GM21825 (cell line): ENCODE measurements at regions not wholly inside any gene's neighbourhood (a gene's known extent, or its start where the extent isn't known, plus 50 kb on each side); places are given as distances from the start of the nearest gene placed in this dataset.
A peak's percentile ranks its signal among the peaks of the same experiment; 100 is the strongest.

Experiments used
- ATAC-seq: cut with Tn5 transposase; IDR thresholded peaks from one replicate; pipeline ENCODE4 v1.9.1; 2021; ENCODE audit warnings: mild to moderate bottlenecking, moderate library complexity; ENCODE audit not compliant: unreplicated experiment

DNA sequence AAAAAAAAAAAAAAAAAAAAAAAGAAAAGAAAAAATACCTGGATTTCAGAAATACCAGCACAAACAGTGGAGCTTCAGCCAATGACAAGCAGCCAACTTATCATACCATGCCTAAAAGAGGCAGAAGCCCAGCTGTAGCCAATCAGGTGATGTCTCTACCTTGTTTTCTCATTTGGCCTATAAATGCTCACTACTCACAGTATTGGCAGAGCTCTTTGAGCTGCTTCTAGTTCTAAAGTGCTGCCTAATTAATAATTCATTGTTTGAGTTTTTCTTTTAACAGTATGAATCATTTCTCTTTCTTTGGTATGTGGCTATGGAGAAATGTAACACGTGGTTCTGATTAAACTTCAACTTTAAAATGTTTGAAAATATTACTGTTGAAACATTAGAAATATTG lies 188.8 kb upstream of the TECRL start:
- no peak for ATAC-seq

DNA sequence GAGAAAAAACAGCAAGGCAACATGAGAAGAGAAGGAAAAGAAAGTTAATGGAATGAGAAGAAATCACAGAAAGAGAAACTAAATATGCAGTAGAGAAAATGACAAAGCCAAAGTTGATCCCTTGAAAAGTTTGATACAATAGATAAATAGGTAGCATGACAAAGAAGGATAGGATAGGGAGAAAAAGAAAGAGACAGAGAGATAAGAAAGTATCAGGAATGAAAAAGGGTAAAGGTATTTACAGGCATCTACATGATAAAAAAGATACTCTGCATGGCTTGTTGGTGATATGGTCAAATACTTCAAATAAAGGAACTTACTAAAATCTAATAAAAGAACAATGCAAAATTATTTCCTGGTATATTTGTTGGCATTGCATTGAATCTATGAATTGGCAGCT lies 185.5 kb upstream of the TECRL start:
- ATAC-seq, result no peak

DNA sequence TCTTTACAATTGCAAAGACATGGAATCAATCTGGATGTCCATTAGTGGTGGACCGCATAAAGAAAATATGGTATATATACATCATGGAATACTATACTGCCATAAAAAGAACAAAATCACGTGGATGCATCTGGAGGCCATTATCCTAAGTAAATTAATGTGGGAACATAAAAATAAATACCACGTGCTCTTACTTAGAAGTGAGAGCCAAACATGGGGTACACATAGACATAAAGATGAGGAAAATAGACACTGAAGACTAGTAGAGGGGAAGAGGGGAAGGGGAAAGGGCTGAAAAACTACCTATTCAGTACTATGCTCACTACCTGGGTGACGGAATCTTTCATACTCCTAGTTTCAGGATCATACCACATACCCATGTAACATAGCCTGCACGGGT lies 179.3 kb upstream of the TECRL start:
- no peak for ATAC-seq

DNA sequence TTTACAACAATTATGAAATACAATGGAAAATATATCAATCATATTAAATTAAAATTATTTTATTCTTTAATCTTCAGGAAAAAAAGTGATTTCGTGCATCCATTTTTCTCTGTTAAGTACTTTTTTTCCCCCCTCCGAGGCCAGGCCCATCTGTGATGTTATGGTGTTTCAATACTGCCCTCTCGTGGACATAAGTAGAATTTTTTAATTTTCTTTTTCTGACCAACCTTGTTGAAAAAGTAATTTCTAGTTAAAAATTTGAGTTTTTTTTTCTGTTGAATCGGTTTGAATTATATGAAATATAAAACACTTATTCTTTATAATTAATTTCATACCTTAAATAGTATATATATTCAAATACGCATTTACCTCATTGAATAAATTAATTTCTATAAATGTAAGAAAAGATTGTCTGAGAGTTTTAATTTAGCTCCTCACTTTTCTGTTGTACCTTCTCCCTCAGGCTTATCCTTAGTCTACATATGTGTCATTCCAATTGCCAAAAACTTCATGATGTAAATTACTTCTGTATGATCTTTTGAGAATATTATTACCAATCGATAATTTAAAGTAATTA lies 175.8 kb upstream of the TECRL start:
- peak; percentile 68 for ATAC-seq

DNA sequence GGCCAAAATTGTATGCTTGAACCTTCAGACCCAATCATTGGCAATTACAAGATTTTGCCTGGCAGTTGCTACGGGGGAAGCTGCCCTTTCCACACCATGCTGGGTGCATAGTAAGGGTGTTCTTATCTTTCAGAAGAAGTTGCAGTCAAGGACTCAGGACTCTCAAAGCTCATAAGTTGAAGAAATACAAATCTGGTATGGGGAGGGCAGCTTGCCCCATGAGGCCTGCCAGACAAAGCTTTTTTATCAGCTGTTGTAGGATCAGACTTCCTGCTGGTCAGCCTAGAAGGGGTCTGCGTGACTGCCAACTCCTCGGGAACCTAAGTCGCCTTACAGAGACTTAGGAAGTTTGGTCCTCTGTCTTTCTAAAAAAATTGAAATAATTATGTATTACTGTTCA lies 174.9 kb upstream of the TECRL start:
- ATAC-seq, result no peak

DNA sequence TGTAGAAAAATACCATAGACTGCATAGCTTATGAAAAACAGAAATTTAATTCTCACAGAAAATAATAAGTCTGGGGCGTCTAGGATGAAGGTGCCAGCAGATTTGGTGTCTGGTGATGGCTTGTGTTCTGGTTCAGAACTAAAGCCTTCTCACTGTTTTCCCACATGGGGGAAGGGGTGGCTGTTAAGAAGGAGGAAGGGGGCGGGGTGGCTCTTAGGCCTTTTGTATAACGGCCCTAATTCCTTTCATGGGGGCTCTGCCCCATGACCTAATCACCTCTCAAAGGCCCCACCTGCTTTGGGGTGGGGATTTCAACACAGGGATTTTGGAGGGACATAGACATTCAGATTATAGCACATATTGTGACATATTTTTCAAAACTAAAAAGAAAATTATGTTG lies 173.2 kb upstream of the TECRL start:
- ATAC-seq, result no peak

DNA sequence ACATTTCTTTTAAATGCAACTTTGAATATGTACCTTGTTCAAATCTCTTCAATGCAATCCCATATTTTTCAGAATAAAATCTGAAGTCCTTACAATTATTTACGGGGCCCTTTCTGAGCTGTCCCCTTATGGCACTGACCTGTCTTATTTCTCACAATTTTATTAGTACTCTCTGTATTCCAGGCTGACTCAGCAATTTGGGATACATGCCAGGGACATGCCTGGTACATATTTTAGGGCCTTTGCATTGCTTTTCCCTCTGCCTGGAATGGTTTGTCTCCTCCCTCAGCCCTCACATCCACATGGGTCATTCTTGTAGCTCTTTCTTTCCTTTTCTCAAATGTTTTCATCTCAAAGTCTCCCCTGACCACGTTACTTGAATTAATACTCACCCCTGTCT lies 172.2 kb upstream of the TECRL start:
- no peak for ATAC-seq

DNA sequence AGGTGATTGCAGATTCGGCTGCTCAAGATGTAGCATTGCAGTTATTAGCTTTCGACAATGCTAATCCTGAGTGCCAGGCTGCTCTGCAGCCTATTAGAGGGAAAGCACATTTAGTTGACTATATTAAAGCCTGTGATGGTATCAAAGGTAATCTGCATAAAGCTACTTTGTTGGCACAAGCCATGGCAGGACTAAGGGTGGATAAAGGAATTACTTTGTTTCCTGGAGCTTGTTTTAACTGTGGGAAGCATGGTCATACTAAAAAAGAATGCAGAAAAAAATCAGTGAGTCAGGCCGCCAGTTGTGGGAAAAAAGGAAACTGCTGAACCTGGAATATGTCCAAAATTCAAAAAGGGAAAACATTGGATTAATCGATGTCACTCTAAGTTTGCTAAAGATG lies 154.9 kb upstream of the TECRL start:
- no peak for ATAC-seq

DNA sequence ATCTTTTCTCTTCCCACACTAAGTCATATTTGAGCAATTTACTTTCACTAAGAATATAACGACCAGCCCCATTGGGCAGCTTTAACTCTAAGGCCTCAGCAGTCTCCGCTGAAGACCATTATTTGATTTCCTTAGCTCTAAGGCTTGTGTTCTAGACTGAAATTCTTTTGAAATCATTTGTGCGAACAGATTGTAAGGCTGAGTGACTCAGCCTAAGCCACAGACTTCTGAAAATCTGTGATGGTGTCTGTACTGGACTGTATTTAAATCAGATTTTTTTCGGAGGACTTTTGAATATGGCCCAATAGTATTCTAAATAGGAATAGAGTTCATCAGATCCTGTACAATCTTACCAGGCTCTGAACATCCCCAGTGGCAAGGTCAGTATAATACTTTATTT lies 150.3 kb upstream of the TECRL start:
- ATAC-seq, result no peak

DNA sequence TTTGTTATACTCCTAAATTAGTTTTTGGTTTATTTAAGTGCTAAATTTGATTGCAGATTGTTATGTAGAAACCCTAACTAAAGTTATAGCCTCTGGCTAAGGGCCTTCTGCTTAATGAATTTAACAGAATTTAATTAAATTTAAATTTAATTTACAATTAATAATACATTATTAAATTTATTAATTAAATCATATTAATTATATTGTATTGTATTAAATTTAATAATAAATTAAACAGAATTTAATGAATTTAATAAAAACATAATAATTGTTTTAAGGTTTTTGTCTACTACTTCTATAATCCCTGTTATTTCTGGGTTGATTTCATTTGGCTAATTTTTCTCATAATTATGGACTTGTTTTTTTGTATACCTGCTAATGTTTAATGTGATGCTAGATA lies 141.9 kb upstream of the TECRL start:
- ATAC-seq, result no peak

DNA sequence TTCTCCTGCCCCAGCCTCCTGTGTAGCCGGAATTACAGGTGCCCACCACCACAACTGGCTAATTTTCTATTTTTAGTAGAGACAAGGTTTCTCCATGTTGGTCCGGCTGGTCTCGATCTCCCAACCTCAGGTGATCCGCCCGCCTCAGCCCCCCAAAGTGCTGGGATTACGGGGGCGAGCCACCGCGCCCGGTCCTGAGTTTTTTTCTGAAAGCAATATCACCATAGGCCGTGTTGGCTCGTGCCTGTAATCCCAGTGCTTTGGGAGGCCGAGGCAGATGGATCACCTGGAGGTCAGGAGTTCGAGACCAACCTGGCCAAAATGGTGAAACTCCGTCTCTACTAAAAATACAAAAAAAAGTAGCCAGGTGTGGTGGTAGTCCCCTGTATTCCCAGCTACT lies 136.3 kb upstream of the TECRL start:
- ATAC-seq, result no peak

DNA sequence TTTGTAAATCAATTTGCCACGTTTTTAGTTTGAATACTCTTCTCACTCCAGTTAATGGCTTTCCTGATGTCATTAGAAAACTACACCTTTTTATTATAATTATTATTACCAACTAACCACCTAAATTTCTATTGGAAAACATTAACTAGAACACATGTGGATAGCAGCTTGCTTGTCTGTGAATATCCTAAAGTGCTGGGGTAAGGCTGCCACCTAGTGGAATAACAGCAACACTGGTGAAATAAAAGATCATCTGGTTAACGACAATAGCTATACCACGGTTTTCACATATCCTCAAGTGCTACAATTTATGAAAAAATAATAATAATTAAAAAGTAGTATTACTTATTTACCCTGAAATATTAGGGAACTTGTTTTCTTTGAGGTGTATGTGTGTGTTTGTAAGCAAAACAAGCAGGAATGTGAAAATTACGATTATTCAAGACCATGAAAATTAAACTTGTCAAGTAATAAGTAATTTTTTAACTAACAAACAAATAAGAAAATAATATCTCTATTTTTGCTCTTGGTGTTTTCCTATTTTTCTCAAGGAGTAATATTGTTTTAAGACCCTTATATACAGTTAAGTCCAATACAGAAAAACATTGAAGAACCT lies 130.1 kb upstream of the TECRL start:
- ATAC-seq, result peak; percentile 99

DNA sequence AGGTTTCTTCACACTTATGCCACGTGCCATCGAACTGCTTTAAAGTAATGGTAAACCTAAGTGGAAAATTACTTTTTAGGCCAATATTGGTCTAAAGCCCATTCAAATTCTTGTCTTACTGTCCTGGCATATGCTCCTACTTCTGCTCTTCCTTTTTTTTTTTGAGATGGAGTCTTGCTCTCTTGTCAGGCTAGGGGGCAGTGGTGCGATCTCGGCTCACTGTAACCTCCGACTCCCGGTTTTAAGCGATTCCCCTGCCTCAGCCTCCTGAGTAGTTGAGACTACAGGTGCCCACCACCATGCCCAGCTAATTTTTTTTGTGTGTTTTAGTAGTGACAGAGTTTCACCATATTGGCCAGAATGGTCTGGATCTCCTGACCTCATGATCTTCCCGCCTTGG lies 129.0 kb upstream of the TECRL start:
- ATAC-seq, result no peak

DNA sequence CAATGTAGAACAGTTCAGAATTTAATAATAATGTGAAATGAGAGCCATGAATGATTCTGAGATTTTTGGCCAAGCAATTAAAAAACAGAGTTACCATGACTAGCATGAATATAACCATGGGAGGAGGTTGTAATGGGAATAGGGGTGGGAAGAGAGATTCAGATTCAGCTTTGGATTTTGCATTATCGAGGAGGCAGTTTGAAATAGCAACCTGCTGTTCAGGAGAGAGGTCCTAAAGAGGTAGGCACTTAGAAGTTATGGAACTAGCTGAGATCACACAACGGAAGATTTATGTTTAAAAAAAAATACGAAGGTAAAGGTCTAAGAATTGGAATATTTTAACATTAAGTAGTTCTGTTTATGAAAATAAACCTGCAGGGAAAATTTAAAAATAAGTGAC lies 124.4 kb upstream of the TECRL start:
- ATAC-seq, result no peak

DNA sequence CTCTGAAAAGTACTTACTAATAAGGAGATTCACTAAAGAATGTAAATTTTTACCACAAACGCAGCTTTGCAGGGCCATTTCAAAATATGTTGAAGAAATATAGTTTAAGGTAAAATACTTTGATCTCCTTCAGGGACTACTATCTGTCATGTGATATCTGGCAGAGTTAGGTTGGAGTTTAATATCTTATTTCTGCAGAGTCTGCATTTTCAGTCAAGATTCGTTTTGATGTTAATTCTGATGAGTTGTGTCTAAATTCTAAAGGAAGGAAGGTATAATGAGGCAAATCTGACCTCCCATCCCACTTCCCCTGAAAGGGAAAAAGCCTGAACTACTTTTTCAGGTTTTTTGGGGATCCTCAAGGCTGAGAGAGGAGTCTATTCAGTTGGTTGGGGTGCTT lies 123.9 kb upstream of the TECRL start:
- ATAC-seq, result no peak

DNA sequence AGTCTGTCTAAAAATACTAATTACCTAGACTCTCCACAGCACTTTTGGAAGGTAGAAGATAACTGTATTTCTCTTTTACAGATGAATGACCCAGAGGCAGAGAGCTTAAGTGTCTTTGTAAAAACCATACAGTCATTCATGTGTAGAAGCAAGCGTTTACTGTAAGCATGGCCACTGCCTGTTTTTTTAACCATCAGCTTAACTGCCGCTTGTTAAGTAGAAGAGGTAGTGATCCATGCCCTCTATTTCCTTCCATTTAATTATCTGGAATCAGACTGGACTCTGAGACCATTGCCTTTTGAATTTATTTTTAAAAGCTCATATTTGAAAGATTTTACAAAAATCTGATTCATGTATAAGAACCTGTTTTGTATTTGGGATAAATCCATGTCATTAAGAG lies 111.2 kb upstream of the TECRL start:
- ATAC-seq, result no peak

DNA sequence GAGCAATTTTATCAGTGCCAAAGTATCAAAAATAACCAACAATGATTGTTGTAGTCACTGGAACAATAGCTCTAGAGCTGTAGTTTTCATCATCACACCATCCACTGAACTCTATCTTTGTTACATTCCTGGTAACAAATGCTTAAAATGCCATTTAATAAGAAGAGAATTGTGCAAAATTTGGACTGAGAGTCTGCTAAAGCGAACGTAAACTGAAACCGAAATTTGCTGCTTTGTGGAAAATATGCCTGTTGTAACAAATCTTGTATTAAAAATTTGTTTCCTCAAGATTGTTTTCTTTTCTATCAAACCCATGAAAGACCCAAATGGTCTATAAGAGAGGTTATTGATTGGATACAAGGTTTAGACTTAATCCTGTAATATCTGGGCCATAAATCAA lies 109.3 kb upstream of the TECRL start:
- ATAC-seq, result no peak

DNA sequence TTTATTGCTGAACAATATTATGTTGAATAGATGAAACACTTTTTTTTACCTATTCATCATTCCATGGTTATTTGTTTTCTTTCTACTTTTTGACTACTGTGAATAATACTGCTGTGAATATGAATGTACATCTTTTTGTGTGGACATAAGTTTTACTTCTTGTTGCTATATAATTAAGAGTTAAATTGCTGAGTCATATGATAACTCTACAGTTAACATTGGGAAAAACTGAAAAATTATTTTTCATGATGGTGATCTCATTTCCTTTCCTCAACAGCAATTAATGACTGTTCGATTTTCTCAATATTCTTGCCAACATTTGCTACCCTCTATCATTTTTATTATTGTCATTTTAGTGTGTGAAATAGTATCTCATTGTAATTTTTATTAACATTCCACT lies 106.9 kb upstream of the TECRL start:
- no peak for ATAC-seq

DNA sequence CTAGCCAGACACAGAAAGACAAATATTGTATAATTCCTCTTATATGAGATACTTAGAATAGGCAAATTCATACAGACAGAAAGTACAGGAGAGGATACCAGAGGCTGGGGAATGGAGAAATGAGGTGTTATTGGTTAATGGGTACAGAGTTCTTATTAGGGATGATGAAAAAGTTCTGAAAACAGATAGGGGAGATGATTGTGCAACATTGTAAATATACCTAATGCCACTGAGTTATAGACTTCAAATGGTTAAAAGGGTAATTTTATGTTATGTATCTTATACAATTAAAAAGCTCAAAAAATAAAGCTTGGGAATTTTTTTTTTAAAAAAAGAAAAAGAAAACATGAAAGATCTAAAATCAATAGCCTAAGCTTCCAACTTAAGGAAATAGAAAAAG lies 98.8 kb upstream of the TECRL start:
- no peak for ATAC-seq

DNA sequence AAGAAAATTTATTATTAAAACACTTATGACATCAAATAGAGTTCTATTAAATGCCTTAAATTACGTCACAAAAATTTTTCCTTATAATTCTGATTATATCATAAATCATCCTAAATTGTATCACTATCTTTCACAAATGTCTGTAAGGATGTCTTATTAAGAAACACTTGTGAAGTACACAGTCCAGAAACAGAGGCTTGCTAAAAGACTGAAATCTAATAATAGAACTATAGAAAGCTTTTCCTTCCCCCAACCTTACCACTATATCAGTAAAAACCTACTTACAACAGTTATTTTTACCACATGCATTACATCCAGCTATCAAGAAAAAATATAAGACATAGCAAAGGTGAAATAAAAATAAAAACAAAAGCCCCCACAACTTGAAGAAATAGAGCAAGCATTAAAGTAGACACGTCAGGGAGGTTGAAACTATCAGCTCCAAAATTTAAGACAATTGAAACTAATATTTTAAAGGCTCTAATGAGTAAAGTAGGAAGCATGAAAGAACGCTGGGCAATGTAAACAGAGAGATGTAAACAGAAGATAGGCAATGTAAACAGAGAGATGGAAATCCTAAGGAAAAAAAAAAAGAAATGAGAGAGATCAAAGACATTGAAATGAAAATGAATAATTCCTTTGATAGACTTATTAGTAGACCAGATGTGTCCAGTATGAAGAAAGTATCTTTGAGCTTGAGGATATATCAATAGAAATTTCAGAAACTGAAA lies 94.9 kb upstream of the TECRL start:
- no peak for ATAC-seq

DNA sequence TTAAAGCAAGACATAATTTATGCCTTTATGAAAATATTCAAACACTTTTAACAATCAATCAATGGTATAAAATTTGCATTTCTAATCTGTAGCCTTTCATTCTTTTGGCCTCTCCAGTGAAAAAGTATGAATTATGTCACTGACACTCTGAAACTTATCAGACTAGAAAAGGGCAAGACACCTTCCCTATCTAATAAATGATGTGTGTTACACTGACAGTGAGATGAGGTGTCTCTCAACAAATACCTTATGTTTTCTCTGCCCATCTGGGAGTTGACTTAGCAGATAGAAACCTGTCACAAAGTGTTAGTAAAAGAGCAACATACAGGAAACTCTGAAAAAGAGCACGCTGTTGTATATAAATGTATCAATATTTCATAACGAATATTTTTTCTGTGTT lies 94.2 kb upstream of the TECRL start:
- ATAC-seq, result no peak

DNA sequence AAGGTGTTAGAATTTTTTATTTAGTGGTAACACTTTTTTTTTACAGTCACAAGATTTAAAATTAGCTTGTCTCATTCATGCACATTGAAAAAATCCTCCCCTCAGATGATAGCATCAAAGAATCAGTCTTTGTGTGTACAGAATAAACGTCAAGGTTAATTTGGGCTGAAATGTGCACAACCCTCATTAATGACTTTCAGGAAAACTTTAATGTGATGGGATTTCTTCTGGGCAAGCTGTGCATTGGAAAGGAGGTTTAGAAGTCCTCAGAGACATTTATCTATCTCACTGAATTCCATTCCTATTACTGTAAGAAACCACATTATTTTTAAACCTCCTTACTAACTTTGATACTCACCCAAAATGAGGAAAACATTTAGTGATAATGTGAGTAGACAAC lies 88.2 kb upstream of the TECRL start:
- no peak for ATAC-seq

DNA sequence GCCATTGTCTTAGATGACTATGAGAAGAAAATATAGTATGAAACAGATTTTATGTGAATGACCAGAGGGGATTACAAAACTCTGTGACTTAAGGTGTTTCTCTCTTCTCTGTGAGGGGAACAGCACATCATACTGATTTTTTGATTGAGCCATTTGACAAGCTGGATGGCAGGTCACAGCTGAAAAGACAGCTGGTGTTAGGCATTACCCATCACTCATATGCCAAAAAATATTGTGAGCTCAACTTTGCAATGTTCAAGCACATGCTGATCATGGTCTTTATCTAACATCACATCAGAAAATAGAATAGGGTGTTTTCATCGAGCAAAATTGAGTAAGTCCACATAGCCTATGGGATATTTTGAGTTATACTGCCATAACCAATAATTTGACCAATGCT lies 86.7 kb upstream of the TECRL start:
- no peak for ATAC-seq
